OCI-LY3 (cell line): ENCODE measurements at regions not wholly inside any gene's neighbourhood (a gene's known extent, or its start where the extent isn't known, plus 50 kb on each side); places are given as distances from the start of the nearest gene placed in this dataset.

Source experiments
- H2AFZ ChIP-seq: fragments of 200-600, 300-600 bp; shearing (Covaris generic); 2 replicates; pipeline ENCODE4 v1.6.0; 2014; ENCODE audit warnings: antibody characterized with exemption, low read depth, low read length
- H3K27ac ChIP-seq: fragments of 200-600, 300-600 bp; sonication (generic); 2 replicates; pipeline ENCODE4 v1.5.1; 2014; ENCODE audit warnings: mild to moderate bottlenecking, low read length, moderate library complexity, mixed read lengths
- H3K27me3 ChIP-seq: fragments of 200-600, 300-600 bp; sonication (generic); 2 replicates; pipeline ENCODE4 v1.6.1; 2014; ENCODE audit warnings: low read depth, low read length, mixed read lengths
- H3K36me3 ChIP-seq: fragments of 200-600, 300-600 bp; sonication (generic); replicated peaks from 2 replicates; pipeline ENCODE3; 2014; ENCODE audit warnings: low read depth, low read length, mixed read lengths
- H3K4me1 ChIP-seq: fragments of 300-600, 200-600 bp; sonication (generic); 2 replicates; pipeline ENCODE4 v1.6.1; 2014; ENCODE audit warnings: low read length, mixed read lengths
- H3K4me2 ChIP-seq: fragments of 200-600, 300-600 bp; sonication (generic); 2 replicates; pipeline ENCODE4 v1.6.1; 2014; ENCODE audit warnings: low read length, mixed read lengths
- H3K4me3 ChIP-seq: fragments of 300-600, 200-600 bp; sonication (generic); 2 replicates; pipeline ENCODE4 v1.5.1; 2014; ENCODE audit warnings: antibody characterized with exemption, mild to moderate bottlenecking, low read length, moderate library complexity
- H3K79me2 ChIP-seq: fragments of 300-600, 200-600 bp; shearing (Covaris generic); 2 replicates; pipeline ENCODE4 v1.6.1; 2014; ENCODE audit warnings: mild to moderate bottlenecking, low read length, mixed read lengths
- H3K9ac ChIP-seq: fragments of 300-600, 200-600 bp; shearing (Covaris generic); 2 replicates; pipeline ENCODE4 v1.6.0; 2014; ENCODE audit warnings: mild to moderate bottlenecking, low read length, moderate library complexity
- H3K9me3 ChIP-seq: fragments of 200-600, 300-600 bp; shearing (Covaris generic); 2 replicates; pipeline ENCODE4 v1.6.1; 2014; ENCODE audit warnings: low read length, mixed read lengths; ENCODE audit not compliant: insufficient read depth
- H4K20me1 ChIP-seq: fragments of 200-600, 300-600 bp; sonication (generic); 2 replicates; pipeline ENCODE4 v1.6.1; 2016; ENCODE audit warnings: low read length, mixed read lengths; ENCODE audit not compliant: insufficient read depth
- CTCF ChIP-seq: fragments of 200-600, 300-600 bp; sonication (generic); IDR thresholded peaks from 2 replicates; pipeline ENCODE4 v1.5.1; 2014; ENCODE audit warnings: antibody characterized with exemption, low read length, low read depth
- EZH2phosphoT487 ChIP-seq: fragments of 200-600 bp; shearing (Covaris generic); IDR thresholded peaks from 2 replicates; pipeline ENCODE4 v1.6.1; 2018; ENCODE audit warnings: antibody characterized with exemption, mixed run types, low read depth

DNA sequence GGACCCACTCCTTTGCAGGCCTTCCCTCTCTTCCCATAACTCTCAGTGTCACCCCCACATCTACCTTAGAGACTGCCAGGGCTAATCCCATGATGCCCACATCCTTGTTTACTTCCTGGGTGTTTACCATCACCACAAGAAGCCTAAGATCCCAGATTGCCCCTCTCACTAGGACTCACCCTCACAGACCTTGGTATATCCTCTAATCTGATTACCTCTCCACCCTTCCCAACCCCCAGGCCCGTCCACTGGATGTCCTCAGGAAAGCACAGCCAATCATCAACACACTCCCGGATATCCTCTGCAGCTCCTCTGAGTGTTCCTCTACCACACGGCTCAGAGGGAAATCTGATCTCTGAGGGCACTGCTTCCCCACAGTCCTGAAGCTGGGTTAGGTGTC, 91.0 kb downstream of the FOXD1 start:
- H3K4me3 ChIP-seq = no peak overlapping the region
- H3K27me3 ChIP-seq = no peaks in the 10 kb centered on the region; the same call in none of the 2 replicates
- H3K4me1 ChIP-seq = no peaks in the 10 kb centered on the region
- no peaks in the 10 kb centered on the region for H3K79me2 ChIP-seq
- H2AFZ ChIP-seq = no peak overlapping the region
- no peaks in the 10 kb centered on the region for H4K20me1 ChIP-seq
- no peak overlapping the region for H3K27ac ChIP-seq
- TF ChIP-seq CTCF (no peak), EZH2phosphoT487 (no peak)
- no peak overlapping the region for H3K9ac ChIP-seq
- H3K36me3 ChIP-seq = no peaks in the 10 kb centered on the region
- no peaks in the 10 kb centered on the region for H3K9me3 ChIP-seq
- no peak overlapping the region for H3K4me2 ChIP-seq

DNA sequence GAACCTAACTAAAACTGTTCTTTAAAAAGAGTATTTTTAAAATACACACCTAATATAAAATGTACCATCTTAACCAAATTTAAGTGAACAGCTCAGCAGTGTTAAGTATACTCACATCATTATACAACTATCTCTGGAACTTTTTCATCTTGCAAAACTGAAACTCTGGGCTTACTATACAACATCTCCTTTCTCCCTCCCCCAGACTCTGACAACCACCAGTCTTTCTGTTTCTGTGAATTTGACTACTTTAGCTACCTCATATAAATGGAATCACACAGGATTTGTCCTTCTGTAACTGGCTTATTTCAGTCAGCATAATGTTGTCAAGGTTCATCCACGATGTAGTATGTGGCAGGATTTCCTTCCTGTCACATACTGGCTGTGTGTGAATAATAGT, 93.5 kb downstream of the FOXD1 start:
- H3K4me1 ChIP-seq = no peaks in the 10 kb centered on the region
- H2AFZ ChIP-seq = no peak overlapping the region
- no peaks in the 10 kb centered on the region for H4K20me1 ChIP-seq
- no peaks in the 10 kb centered on the region for H3K9me3 ChIP-seq
- no peak overlapping the region for H3K4me3 ChIP-seq
- no peaks in the 10 kb centered on the region for H3K36me3 ChIP-seq
- no peaks in the 10 kb centered on the region for H3K79me2 ChIP-seq
- no peak overlapping the region for H3K9ac ChIP-seq
- H3K4me2 ChIP-seq = no peak overlapping the region
- H3K27me3 ChIP-seq = no peaks in the 10 kb centered on the region; the same call in 1 of the 2 replicates
- no peak for TF ChIP-seq CTCF
- TF ChIP-seq EZH2phosphoT487 = no peak
- no peak overlapping the region for H3K27ac ChIP-seq

- Histone ChIP-seq H3K79me2 (no peaks in the 10 kb centered on the region), H4K20me1 (no peaks in the 10 kb centered on the region), H3K27me3 (no peaks in the 10 kb centered on the region; the same call in 1 of the 2 replicates), H3K9ac (no peak overlapping the region), H3K4me3 (no peak overlapping the region), H3K27ac (no peak overlapping the region), H3K4me1 (no peaks in the 10 kb centered on the region), H2AFZ (no peak overlapping the region), H3K36me3 (no peaks in the 10 kb centered on the region), H3K9me3 (no peaks in the 10 kb centered on the region), H3K4me2 (no peak overlapping the region)
- TF ChIP-seq CTCF = no peak
- no peak for TF ChIP-seq EZH2phosphoT487
Measured at GRCh38 chr5:73354406-73354805, 94.2 kb downstream of the FOXD1 start.

- Histone ChIP-seq H3K9me3 (no peaks in the 10 kb centered on the region), H3K36me3 (no peaks in the 10 kb centered on the region), H3K4me2 (no peak overlapping the region), H4K20me1 (no peaks in the 10 kb centered on the region), H3K27ac (no peak overlapping the region), H3K27me3 (no peaks in the 10 kb centered on the region; the same call in 1 of the 2 replicates), H3K4me1 (no peaks in the 10 kb centered on the region), H3K79me2 (no peaks in the 10 kb centered on the region), H2AFZ (no peak overlapping the region), H3K9ac (no peak overlapping the region), H3K4me3 (no peak overlapping the region)
- no peak for TF ChIP-seq EZH2phosphoT487
- TF ChIP-seq CTCF = no peak
Measured at GRCh38 chr5:73352649-73353230, 95.8 kb downstream of the FOXD1 start.
